HG02588 (cell line): ENCODE measurements at regions not wholly inside any gene's neighbourhood (a gene's known extent, or its start where the extent isn't known, plus 50 kb on each side); places are given as distances from the start of the nearest gene placed in this dataset.

ENCODE experiments used
- ATAC-seq: cut with Tn5 transposase; IDR thresholded peaks from one replicate; pipeline ENCODE4 v1.9.1; 2021; ENCODE audit warnings: mild to moderate bottlenecking, moderate library complexity; ENCODE audit not compliant: unreplicated experiment

GRCh38 chr1:81129366-81129765 is 671.4 kb upstream of the ADGRL2 start:
- ATAC-seq: no peak

- no peak for ATAC-seq
These were observed 672.7 kb upstream of the ADGRL2 start for GRCh38 chr1:81128079-81128478.

GRCh38 chr1:81126989-81127581 is 673.6 kb upstream of the ADGRL2 start:
- no peak for ATAC-seq

DNA sequence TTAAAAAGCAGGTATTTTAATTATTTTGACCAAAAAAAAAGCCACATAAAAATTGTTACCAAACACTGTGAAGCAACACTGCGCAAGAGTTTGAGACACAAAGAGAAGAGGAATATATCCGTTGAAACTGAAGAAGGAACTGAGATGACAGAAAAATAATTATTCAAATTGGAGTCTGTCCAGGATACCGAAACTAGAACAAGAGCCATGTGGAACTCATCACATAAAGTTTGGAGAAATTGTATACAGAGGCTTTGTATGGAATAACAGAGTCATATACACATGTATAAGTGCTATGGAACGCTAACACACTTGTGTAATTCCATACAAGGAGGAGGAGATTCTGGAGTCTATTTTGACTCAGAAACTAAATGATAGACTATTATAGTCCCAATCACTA is 675.1 kb upstream of the ADGRL2 start:
- ATAC-seq: no peak

- ATAC-seq: no peak
These were observed 679.4 kb upstream of the ADGRL2 start for GRCh38 chr1:81121306-81121705.

DNA sequence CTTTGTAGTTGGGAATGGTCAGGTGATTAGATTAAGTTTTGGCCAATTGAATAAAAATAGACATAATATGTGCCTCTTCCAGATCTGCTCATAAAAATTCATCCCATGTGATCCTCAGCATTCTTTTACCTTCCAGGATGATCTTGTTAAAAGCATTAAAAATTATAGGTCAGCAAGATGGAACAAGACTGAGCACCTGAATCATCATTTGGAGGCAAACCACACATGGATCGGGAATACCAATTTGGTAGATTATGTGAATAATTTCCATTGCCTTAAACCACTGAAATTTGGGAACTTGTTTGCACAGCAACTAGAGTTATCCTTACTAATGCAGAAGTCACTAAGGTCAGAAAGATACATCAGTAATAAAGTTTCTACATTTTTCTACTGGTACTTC is 681.4 kb upstream of the ADGRL2 start:
- ATAC-seq: no peak

GRCh38 chr1:81118550-81118949 is 682.2 kb upstream of the ADGRL2 start:
- ATAC-seq: no peak

DNA sequence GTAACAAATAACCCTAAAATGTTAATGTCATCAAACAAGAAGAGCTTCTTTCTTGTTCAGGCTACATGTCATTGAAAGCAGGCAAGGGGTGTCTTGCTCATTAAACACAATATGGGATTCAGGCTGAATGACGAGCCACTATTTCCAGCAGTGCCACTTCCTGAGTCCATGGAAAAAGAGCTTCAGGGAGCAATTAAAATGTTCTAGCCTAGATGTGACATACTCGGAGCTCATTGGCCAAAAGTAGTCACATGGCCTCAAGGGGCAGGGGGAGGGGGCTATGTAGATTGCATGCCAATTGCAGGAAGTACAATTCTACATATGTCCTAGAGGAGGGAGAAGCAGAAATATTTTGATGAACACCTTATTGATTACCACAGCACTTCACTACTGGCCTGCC is 685.3 kb upstream of the ADGRL2 start:
- no peak for ATAC-seq

- no peak for ATAC-seq
These were observed 686.5 kb upstream of the ADGRL2 start for GRCh38 chr1:81114191-81114590.

- no peak for ATAC-seq
These were observed 687.0 kb upstream of the ADGRL2 start for GRCh38 chr1:81113688-81114087.

GRCh38 chr1:81111818-81112217 is 688.9 kb upstream of the ADGRL2 start:
- ATAC-seq: no peak

- ATAC-seq: no peak
These were observed 691.7 kb upstream of the ADGRL2 start for GRCh38 chr1:81109038-81109437.

DNA sequence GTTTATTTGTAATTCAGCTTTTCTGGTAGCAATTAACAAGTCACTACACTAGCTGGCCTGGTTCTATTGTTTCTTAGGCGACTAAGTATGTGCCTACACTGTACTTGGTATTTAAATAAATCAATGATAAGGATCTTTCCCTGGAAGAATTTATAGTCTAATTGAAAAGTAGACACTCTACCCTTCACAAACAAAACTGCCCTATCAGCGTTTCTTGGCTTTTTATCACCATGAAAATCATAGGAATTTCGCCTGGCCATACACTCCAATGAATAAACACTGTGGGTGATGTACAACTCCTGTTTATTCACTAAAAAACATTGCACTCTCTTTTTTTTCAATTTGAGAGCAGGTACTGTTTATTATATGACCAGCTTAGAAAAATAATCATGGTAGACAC is 702.9 kb upstream of the ADGRL2 start:
- no peak for ATAC-seq

DNA sequence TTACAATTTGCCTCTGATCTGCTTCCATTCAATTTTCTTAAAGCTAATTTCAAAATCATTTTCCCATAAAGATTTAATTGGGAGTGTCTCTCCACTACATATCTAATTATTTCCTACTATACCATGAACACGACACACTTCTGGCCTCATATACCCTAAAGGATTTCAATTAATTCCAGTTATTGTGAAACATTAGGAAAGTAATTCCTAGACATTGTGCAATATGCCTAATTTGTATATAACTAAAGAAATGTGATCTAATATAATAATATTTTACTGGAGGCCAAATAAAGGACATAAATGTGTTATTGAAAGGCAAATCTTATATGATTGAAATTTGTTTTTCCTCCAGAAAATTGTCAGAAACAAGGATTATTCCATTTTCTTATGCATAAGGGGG is 727.2 kb upstream of the ADGRL2 start:
- no peak for ATAC-seq

GRCh38 chr1:81071969-81072753 is 728.6 kb upstream of the ADGRL2 start:
- ATAC-seq: no peak

DNA sequence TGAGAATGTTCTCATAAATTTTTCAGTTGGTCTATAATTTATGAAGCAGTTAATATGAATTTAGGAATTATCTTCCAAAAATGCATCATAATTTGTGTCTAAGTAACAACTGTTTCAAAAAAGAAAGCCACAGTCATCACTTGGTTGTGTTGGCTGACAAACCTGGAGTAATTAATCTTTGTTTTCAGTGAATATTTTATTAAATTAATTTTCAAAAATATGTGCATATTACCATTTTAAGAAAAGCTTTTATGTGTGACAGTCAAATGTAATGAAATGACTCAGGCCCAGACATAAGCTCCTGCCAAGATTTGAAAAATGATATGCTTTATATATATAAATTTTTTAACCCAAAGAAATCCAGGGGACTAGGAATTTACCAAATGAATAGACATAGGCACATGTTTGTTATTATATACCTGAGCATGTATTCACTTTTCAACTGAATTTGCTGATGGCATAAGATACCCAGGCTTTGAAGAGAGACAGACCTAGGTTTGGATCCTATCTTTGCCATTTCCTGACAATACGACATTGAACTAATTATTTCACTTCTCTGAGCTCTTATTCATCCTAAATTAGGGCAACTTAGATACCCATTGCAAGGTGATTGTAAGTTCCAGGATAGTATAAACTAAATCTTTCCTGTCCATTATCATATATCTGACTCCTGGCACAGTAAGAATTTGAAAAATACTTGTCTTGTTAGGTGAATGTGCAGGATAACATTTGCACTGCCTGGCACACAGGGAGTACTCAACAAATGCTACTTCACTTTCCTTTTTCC is 729.5 kb upstream of the ADGRL2 start:
- ATAC-seq: no peak

GRCh38 chr1:81069856-81070255 is 730.9 kb upstream of the ADGRL2 start:
- no peak for ATAC-seq

GRCh38 chr1:81068726-81069125 is 732.0 kb upstream of the ADGRL2 start:
- ATAC-seq: no peak

DNA sequence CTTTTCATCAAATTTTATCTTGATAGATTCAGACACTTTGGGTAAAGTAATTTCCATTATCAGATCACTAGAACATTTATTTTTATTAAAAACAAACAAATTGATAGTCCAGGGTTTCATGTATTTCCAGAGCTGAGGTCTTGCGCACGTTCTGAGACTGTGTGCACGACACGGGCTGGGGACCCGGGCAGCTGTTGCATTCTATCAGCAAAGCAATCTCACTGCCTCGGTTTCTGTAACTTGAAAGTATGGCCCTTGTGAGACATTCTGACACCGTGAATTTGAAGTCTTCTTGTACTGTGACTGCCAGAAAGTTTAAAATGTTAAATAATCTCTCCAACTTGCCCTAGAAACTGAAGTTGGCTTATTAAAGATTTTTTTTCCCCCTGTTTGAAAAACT is 746.9 kb upstream of the ADGRL2 start:
- no peak for ATAC-seq

GRCh38 chr1:81052162-81052561 is 748.6 kb upstream of the ADGRL2 start:
- no peak for ATAC-seq

DNA sequence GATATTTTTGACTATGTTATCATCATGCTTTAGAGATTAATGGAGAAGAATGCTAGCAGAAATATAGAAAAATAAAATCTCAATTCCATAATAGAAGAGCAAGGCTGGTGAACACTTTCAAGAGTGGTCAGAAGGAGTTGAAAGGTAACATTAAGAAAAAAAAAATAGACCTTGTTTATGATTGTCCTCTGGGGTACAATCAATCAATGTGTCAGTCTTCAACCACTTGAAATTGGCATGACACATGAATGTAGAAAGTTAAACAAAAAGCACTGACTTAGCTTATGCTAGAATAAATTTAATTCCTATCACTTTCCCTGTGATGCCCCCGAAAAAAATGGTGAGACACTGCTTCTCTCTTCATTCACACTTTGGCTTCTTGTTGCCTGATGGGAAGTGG is 750.3 kb upstream of the ADGRL2 start:
- no peak for ATAC-seq

DNA sequence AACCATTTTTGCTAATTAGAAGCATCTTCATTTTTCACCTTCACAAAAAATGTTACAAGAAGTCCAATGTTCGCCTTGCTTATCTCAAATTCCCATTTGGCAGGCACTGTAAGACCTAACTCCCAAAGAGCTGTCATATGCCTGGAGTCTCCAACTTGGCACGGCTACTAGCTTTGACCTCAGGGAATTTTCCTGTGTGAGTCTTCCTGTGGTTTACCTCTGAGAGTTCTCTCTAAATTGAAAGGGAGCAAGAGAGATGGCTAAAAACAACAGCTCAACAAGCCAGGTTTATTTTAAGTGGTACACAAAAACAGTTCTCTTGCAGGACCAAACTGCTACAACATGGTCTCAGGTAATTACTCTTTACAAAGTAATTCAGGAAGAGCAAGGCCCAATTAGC is 756.0 kb upstream of the ADGRL2 start:
- no peak for ATAC-seq
